Skeletal muscle tissue (tissue), 3 donors: ENCODE measurements at regions not wholly inside any gene's neighbourhood (a gene's known extent, or its start where the extent isn't known, plus 50 kb on each side); places are given as distances from the start of the nearest gene placed in this dataset.

Experiments
- H3K27ac ChIP-seq: one replicate; pipeline ENCODE4 v1.7.0; 2013; ENCODE audit warnings: mild to moderate bottlenecking, low read depth, low read length, inconsistent platforms
- H3K27me3 ChIP-seq, 3 donors: one replicate each; pipeline ENCODE4 v1.7.0; 2013; ENCODE audit warnings: low read length in 3 of 3; ENCODE audit not compliant: control insufficient read depth in 3 of 3, insufficient read depth in 3 of 3
- H3K36me3 ChIP-seq, 3 donors: one replicate each; pipeline ENCODE4 v1.7.0; 2013; ENCODE audit warnings: low read length in 3 of 3; ENCODE audit not compliant: control insufficient read depth in 3 of 3, insufficient read depth in 3 of 3
- H3K4me1 ChIP-seq, 3 donors: one replicate each; pipeline ENCODE4 v1.7.0; 2013; ENCODE audit warnings: low read length in 3 of 3, mild to moderate bottlenecking in 3 of 3; ENCODE audit not compliant: control insufficient read depth in 3 of 3, insufficient read depth in 3 of 3
- H3K4me3 ChIP-seq, 3 donors: one replicate each; pipeline ENCODE4 v1.7.0; 2013; ENCODE audit warnings: low read length in 3 of 3
- H3K9ac ChIP-seq, 3 donors: one replicate each; pipeline ENCODE4 v1.7.0; 2013; ENCODE audit warnings: low read length in 3 of 3, mild to moderate bottlenecking in 3 of 3, moderate library complexity in 2 of 3, low read depth in 1 of 3
- H3K9me3 ChIP-seq, 3 donors: one replicate each; pipeline ENCODE4 v1.7.0; 2013; ENCODE audit warnings: low read length in 3 of 3; ENCODE audit not compliant: control insufficient read depth in 3 of 3
- donor health status: Osteomylitis.

- Histone ChIP-seq H3K27me3 (no peaks in the 10 kb centered on the region), H3K27ac (no peak overlapping the region), H3K9ac (no peak overlapping the region), H3K4me1 (no peaks in the 10 kb centered on the region), H3K4me3 (no peak overlapping the region), H3K9me3 (no peaks in the 10 kb centered on the region), H3K36me3 (no peaks in the 10 kb centered on the region)
These were observed 1507.6 kb upstream of the SEL1L start for GRCh38 chr14:83041224-83041623.

GRCh38 chr14:83042858-83043257 is 1509.2 kb upstream of the SEL1L start:
- Histone ChIP-seq H3K36me3 (no peaks in the 10 kb centered on the region), H3K27ac (no peak overlapping the region), H3K4me1 (no peaks in the 10 kb centered on the region), H3K9me3 (no peaks in the 10 kb centered on the region), H3K4me3 (no peak overlapping the region), H3K9ac (no peak overlapping the region), H3K27me3 (no peaks in the 10 kb centered on the region)

- no peaks in the 10 kb centered on the region for H3K9me3 ChIP-seq
- no peak overlapping the region for H3K4me3 ChIP-seq
- H3K27me3 ChIP-seq, result no peaks in the 10 kb centered on the region
- no peaks in the 10 kb centered on the region for H3K4me1 ChIP-seq
- H3K9ac ChIP-seq, result no peak overlapping the region
- H3K27ac ChIP-seq, result no peak overlapping the region
- no peaks in the 10 kb centered on the region for H3K36me3 ChIP-seq
These were observed 1510.3 kb upstream of the SEL1L start for GRCh38 chr14:83044001-83044400.

GRCh38 chr14:83047059-83047830 is 1513.6 kb upstream of the SEL1L start:
- H3K9ac ChIP-seq, result no peak overlapping the region
- no peaks in the 10 kb centered on the region for H3K36me3 ChIP-seq
- H3K4me3 ChIP-seq, result no peak overlapping the region
- no peak overlapping the region for H3K27ac ChIP-seq
- no peaks in the 10 kb centered on the region for H3K9me3 ChIP-seq
- no peaks in the 10 kb centered on the region for H3K27me3 ChIP-seq
- H3K4me1 ChIP-seq, result no peaks in the 10 kb centered on the region

GRCh38 chr14:83053022-83053710 is 1519.5 kb upstream of the SEL1L start:
- Histone ChIP-seq H3K36me3 (no peaks in the 10 kb centered on the region), H3K9me3 (no peaks in the 10 kb centered on the region), H3K27me3 (no peaks in the 10 kb centered on the region), H3K4me1 (no peaks in the 10 kb centered on the region), H3K27ac (no peak overlapping the region), H3K9ac (no peak overlapping the region), H3K4me3 (no peak overlapping the region)

- no peaks in the 10 kb centered on the region for H3K4me1 ChIP-seq
- no peak overlapping the region for H3K27ac ChIP-seq
- no peak overlapping the region for H3K4me3 ChIP-seq
- peaks cover 0 to 2% (median 0%) of the 10 kb centered on the region in 3 donors for H3K9me3 ChIP-seq
- H3K36me3 ChIP-seq, result no peaks in the 10 kb centered on the region
- H3K9ac ChIP-seq, result no peak overlapping the region
- no peaks in the 10 kb centered on the region for H3K27me3 ChIP-seq
These were observed 1524.4 kb upstream of the SEL1L start for GRCh38 chr14:83058068-83058467.

GRCh38 chr14:83071888-83072501 is 1538.3 kb upstream of the SEL1L start:
- H3K27ac ChIP-seq, result no peak overlapping the region

GRCh38 chr14:83085136-83085535 is 1551.5 kb upstream of the SEL1L start:
- Histone ChIP-seq H3K9ac (no peak overlapping the region), H3K4me1 (no peaks in the 10 kb centered on the region), H3K4me3 (no peak overlapping the region), H3K27ac (no peak overlapping the region), H3K9me3 (peaks cover 0 to 2% (median 0%) of the 10 kb centered on the region in 3 donors), H3K27me3 (no peaks in the 10 kb centered on the region), H3K36me3 (no peaks in the 10 kb centered on the region)

More at GRCh38 chr14:83071888-83072501, 1538.3 kb upstream of the SEL1L start:
- no peaks in the 10 kb centered on the region for H3K9me3 ChIP-seq
- no peaks in the 10 kb centered on the region for H3K4me1 ChIP-seq
- H3K36me3 ChIP-seq, result no peaks in the 10 kb centered on the region
- no peak overlapping the region for H3K4me3 ChIP-seq
- no peaks in the 10 kb centered on the region for H3K27me3 ChIP-seq
- no peak overlapping the region for H3K9ac ChIP-seq

GRCh38 chr14:83085725-83086124 is 1552.1 kb upstream of the SEL1L start:
- H3K9me3 ChIP-seq, result peaks cover 0 to 2% (median 0%) of the 10 kb centered on the region in 3 donors
- no peaks in the 10 kb centered on the region for H3K4me1 ChIP-seq
- H3K9ac ChIP-seq, result no peak overlapping the region
- no peak overlapping the region for H3K27ac ChIP-seq
- no peaks in the 10 kb centered on the region for H3K27me3 ChIP-seq
- H3K4me3 ChIP-seq, result no peak overlapping the region
- H3K36me3 ChIP-seq, result no peaks in the 10 kb centered on the region
